ENCODE measurements at regions not wholly inside any gene's neighbourhood (a gene's known extent, or its start where the extent isn't known, plus 50 kb on each side); places are given as distances from the start of the nearest gene placed in this dataset.

GRCh38 chr1:218604217-218604616, 259.1 kb downstream of the TGFB2 start:
- no peak for DNase-seq (ENCODE audit: extremely low spot score, unreplicated experiment)
- no peaks in the 10 kb centered on the region for H3K27me3 Mint-ChIP-seq
- H3K36me3 Mint-ChIP-seq: peaks cover 5% of the 10 kb centered on the region
- peaks cover 10% of the 10 kb centered on the region for H3K9me3 Mint-ChIP-seq
- no peak overlapping the region for H3K4me3 Mint-ChIP-seq
- TF ChIP-seq, protein P1, sequence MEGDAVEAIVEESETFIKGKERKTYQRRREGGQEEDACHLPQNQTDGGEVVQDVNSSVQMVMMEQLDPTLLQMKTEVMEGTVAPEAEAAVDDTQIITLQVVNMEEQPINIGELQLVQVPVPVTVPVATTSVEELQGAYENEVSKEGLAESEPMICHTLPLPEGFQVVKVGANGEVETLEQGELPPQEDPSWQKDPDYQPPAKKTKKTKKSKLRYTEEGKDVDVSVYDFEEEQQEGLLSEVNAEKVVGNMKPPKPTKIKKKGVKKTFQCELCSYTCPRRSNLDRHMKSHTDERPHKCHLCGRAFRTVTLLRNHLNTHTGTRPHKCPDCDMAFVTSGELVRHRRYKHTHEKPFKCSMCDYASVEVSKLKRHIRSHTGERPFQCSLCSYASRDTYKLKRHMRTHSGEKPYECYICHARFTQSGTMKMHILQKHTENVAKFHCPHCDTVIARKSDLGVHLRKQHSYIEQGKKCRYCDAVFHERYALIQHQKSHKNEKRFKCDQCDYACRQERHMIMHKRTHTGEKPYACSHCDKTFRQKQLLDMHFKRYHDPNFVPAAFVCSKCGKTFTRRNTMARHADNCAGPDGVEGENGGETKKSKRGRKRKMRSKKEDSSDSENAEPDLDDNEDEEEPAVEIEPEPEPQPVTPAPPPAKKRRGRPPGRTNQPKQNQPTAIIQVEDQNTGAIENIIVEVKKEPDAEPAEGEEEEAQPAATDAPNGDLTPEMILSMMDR (conservative IDR thresholded peaks at IDR 0.05): no peak
- no peak overlapping the region for H3K27ac Mint-ChIP-seq
- H3K4me1 Mint-ChIP-seq (ENCODE audit: unreplicated experiment): peaks cover 14% of the 10 kb centered on the region

GRCh38 chr1:218611916-218612585, 266.9 kb downstream of the TGFB2 start:
- DNase-seq (ENCODE audit: extremely low spot score, unreplicated experiment): no peak
- H3K27ac Mint-ChIP-seq: no peak overlapping the region
- no peaks in the 10 kb centered on the region for H3K4me1 Mint-ChIP-seq (ENCODE audit: unreplicated experiment)
- peaks cover 5% of the 10 kb centered on the region for H3K36me3 Mint-ChIP-seq
- no peaks in the 10 kb centered on the region for H3K27me3 Mint-ChIP-seq
- no peak overlapping the region for H3K4me3 Mint-ChIP-seq
- TF ChIP-seq, protein P1 (conservative IDR thresholded peaks at IDR 0.05): no peak
- H3K9me3 Mint-ChIP-seq: peaks cover 16% of the 10 kb centered on the region

GRCh38 chr1:218613105-218613504, 268.0 kb downstream of the TGFB2 start:
- Mint-ChIP-seq H3K4me1 (ENCODE audit: unreplicated experiment) (no peaks in the 10 kb centered on the region), H3K27me3 (no peaks in the 10 kb centered on the region), H3K27ac (no peak overlapping the region), H3K36me3 (peaks cover 5% of the 10 kb centered on the region), H3K4me3 (no peak overlapping the region), H3K9me3 (peaks cover 16% of the 10 kb centered on the region)
- TF ChIP-seq, protein P1 (conservative IDR thresholded peaks at IDR 0.05): no peak
- no peak for DNase-seq (ENCODE audit: extremely low spot score, unreplicated experiment)

- Mint-ChIP-seq H3K27me3 (no peaks in the 10 kb centered on the region), H3K4me1 (ENCODE audit: unreplicated experiment) (no peaks in the 10 kb centered on the region)
Observed at GRCh38 chr1:218614031-218614430, 268.9 kb downstream of the TGFB2 start.

GRCh38 chr1:218616681-218617080, 271.5 kb downstream of the TGFB2 start:
- DNase-seq (ENCODE audit: extremely low spot score, unreplicated experiment): no peak
- no peaks in the 10 kb centered on the region for H3K9me3 Mint-ChIP-seq
- no peaks in the 10 kb centered on the region for H3K36me3 Mint-ChIP-seq
- TF ChIP-seq, protein P1 (conservative IDR thresholded peaks at IDR 0.05): no peak
- no peaks in the 10 kb centered on the region for H3K4me1 Mint-ChIP-seq (ENCODE audit: unreplicated experiment)
- no peak overlapping the region for H3K27ac Mint-ChIP-seq
- H3K27me3 Mint-ChIP-seq: no peaks in the 10 kb centered on the region
- no peak overlapping the region for H3K4me3 Mint-ChIP-seq

More at GRCh38 chr1:218614031-218614430, 268.9 kb downstream of the TGFB2 start:
- no peaks in the 10 kb centered on the region for H3K36me3 Mint-ChIP-seq
- H3K27ac Mint-ChIP-seq: no peak overlapping the region
- DNase-seq (ENCODE audit: extremely low spot score, unreplicated experiment): no peak
- peaks cover 8% of the 10 kb centered on the region for H3K9me3 Mint-ChIP-seq
- H3K4me3 Mint-ChIP-seq: no peak overlapping the region
- TF ChIP-seq, protein P1 (conservative IDR thresholded peaks at IDR 0.05): no peak
